H9 (cell line): ENCODE measurements at regions not wholly inside any gene's neighbourhood (a gene's known extent, or its start where the extent isn't known, plus 50 kb on each side); places are given as distances from the start of the nearest gene placed in this dataset.
"Not testable (repeated sequence)": the region's sequence is repeated elsewhere in the genome, so short reads cannot be mapped to it uniquely, and the experiment has no call there.

ENCODE experiments used
- DNase-seq: peaks from one replicate; pipeline ENCODE4 v3.0.0-alpha.2; 2017
- H2AFZ ChIP-seq: one replicate; pipeline ENCODE4 v1.6.1; 2013; ENCODE audit warnings: mild to moderate bottlenecking, low read length, control low read depth, moderate library complexity
- H2AK5ac ChIP-seq: 2 replicates; pipeline ENCODE4 v1.6.1; 2013; ENCODE audit warnings: low read length, control low read depth, mixed read lengths; ENCODE audit not compliant: insufficient read length
- H2BK120ac ChIP-seq: one replicate; pipeline ENCODE4 v1.6.1; 2013; ENCODE audit warnings: low read depth, mild to moderate bottlenecking, low read length, control low read depth, inconsistent platforms; ENCODE audit not compliant: poor library complexity, severe bottlenecking
- H2BK12ac ChIP-seq: 2 replicates; pipeline ENCODE4 v1.6.1; 2013; ENCODE audit warnings: low read length, control low read depth, mixed read lengths, low read depth; ENCODE audit not compliant: insufficient read length
- H2BK15ac ChIP-seq: 2 replicates; pipeline ENCODE4 v1.6.1; 2013; ENCODE audit warnings: low read depth, low read length, control low read depth
- H2BK20ac ChIP-seq: one replicate; pipeline ENCODE4 v1.6.1; 2013; ENCODE audit warnings: low read depth, mild to moderate bottlenecking, low read length, control low read depth, inconsistent platforms; ENCODE audit not compliant: poor library complexity, severe bottlenecking
- H2BK5ac ChIP-seq: 2 replicates; pipeline ENCODE4 v1.6.1; 2013; ENCODE audit warnings: low read length, control low read depth, mixed read lengths; ENCODE audit not compliant: insufficient read length
- H3K14ac ChIP-seq: 2 replicates; pipeline ENCODE4 v1.6.1; 2013; ENCODE audit warnings: low read length, control low read depth; ENCODE audit not compliant: insufficient read depth
- H3K18ac ChIP-seq: 2 replicates; pipeline ENCODE4 v1.6.1; 2013; ENCODE audit warnings: low read depth, mild to moderate bottlenecking, mixed read lengths, low read length, control low read depth; ENCODE audit not compliant: insufficient read length
- H3K23ac ChIP-seq: 2 replicates; pipeline ENCODE4 v1.6.1; 2013; ENCODE audit warnings: low read length, control low read depth, mixed read lengths, low read depth; ENCODE audit not compliant: insufficient read length
- H3K23me2 ChIP-seq: 2 replicates; pipeline ENCODE4 v1.6.1; 2013; ENCODE audit warnings: low read depth, mild to moderate bottlenecking, mixed read lengths, low read length, control low read depth; ENCODE audit not compliant: insufficient read length, poor library complexity, severe bottlenecking
- H3K27ac ChIP-seq: 2 replicates; pipeline ENCODE4 v1.5.1; 2013; ENCODE audit warnings: low read length, control low read depth, mixed read lengths, low read depth; ENCODE audit not compliant: insufficient read length
- H3K27me3 ChIP-seq: 2 replicates; pipeline ENCODE4 v1.6.1; 2013; ENCODE audit warnings: low read length, control low read depth, inconsistent platforms; ENCODE audit not compliant: insufficient read depth
- H3K4ac ChIP-seq: 2 replicates; pipeline ENCODE4 v1.6.1; 2013; ENCODE audit warnings: low read depth, mild to moderate bottlenecking, control low read depth, inconsistent platforms, low read length, moderate library complexity
- H3K4me1 ChIP-seq: 2 replicates; pipeline ENCODE4 v1.6.1; 2013; ENCODE audit warnings: low read length, control low read depth, inconsistent platforms; ENCODE audit not compliant: insufficient read depth
- H3K4me2 ChIP-seq: 2 replicates; pipeline ENCODE4 v1.6.1; 2013; ENCODE audit warnings: low read length, control low read depth, mixed read lengths; ENCODE audit not compliant: insufficient read length, insufficient read depth
- H3K56ac ChIP-seq: 2 replicates; pipeline ENCODE4 v1.6.1; 2013; ENCODE audit warnings: low read depth, mild to moderate bottlenecking, mixed read lengths, low read length, control low read depth; ENCODE audit not compliant: insufficient read length
- H3K79me1 ChIP-seq: 2 replicates; pipeline ENCODE4 v1.6.1; 2013; ENCODE audit warnings: low read depth, mild to moderate bottlenecking, moderate library complexity, low read length, control low read depth, inconsistent platforms; ENCODE audit not compliant: insufficient read depth, poor library complexity, severe bottlenecking
- H3K79me2 ChIP-seq: 2 replicates; pipeline ENCODE4 v1.6.1; 2013; ENCODE audit warnings: low read length, control low read depth, inconsistent platforms; ENCODE audit not compliant: insufficient read depth
- H3K9ac ChIP-seq: 2 replicates; pipeline ENCODE4 v1.6.1; 2013; ENCODE audit warnings: low read length, control low read depth, mixed read lengths; ENCODE audit not compliant: insufficient read length; ENCODE audit errors: extremely low read depth
- H3K9me3 ChIP-seq: one replicate; pipeline ENCODE4 v1.6.1; 2013; ENCODE audit warnings: low read depth, low read length, inconsistent platforms; ENCODE audit not compliant: control insufficient read depth
- H3T11ph ChIP-seq: one replicate; pipeline ENCODE4 v1.6.1; 2013; ENCODE audit warnings: mild to moderate bottlenecking, low read length, control low read depth, inconsistent platforms
- H4K20me1 ChIP-seq: one replicate; pipeline ENCODE4 v1.6.1; 2013; ENCODE audit not compliant: control insufficient read depth, insufficient read length, insufficient read depth
- H4K5ac ChIP-seq: 2 replicates; pipeline ENCODE4 v1.6.1; 2013; ENCODE audit warnings: low read depth, mild to moderate bottlenecking, mixed read lengths, low read length, control low read depth; ENCODE audit not compliant: insufficient read length
- H4K8ac ChIP-seq: replicated peaks from 2 replicates; pipeline ENCODE4 v1.6.1; 2013; ENCODE audit warnings: low read length, control low read depth, mixed read lengths, low read depth; ENCODE audit not compliant: insufficient read length
- H4K91ac ChIP-seq: 2 replicates; pipeline ENCODE4 v1.6.1; 2013; ENCODE audit warnings: low read depth, mild to moderate bottlenecking, moderate library complexity, mixed read lengths, low read length, control low read depth; ENCODE audit not compliant: insufficient read length
- H3K27ac Mint-ChIP-seq, 3 experiments: 2 replicates in 2 of 3; 3 replicates in 1 of 3; pipeline ENCODE4 v1.8.0; 2020 to 2021; ENCODE audit warnings: mixed read lengths in 3 of 3, mild to moderate bottlenecking in 1 of 3, moderate library complexity in 1 of 3
- H3K27me3 Mint-ChIP-seq: 2 replicates; pipeline ENCODE4 v1.8.0; 2021; ENCODE audit warnings: low read depth, mild to moderate bottlenecking, moderate library complexity, mixed read lengths
- H3K36me3 Mint-ChIP-seq, 3 experiments: 2 replicates in 2 of 3; 3 replicates in 1 of 3; pipeline ENCODE4 v1.8.0; 2020 to 2021; ENCODE audit warnings: low read depth in 3 of 3, mixed read lengths in 3 of 3; ENCODE audit not compliant: insufficient read depth in 1 of 3
- H3K4me1 Mint-ChIP-seq, 2 experiments: 2 replicates each; pipeline ENCODE4 v1.8.0; 2020; ENCODE audit warnings: mixed read lengths in 2 of 2
- H3K4me3 Mint-ChIP-seq, 2 experiments: 2 replicates in 1 of 2; 3 replicates in 1 of 2; pipeline ENCODE4 v1.8.0; 2020 to 2021; ENCODE audit warnings: mild to moderate bottlenecking in 2 of 2, mixed read lengths in 2 of 2, moderate library complexity in 1 of 2
- H3K9me3 Mint-ChIP-seq, 2 experiments: 2 replicates in 1 of 2; 3 replicates in 1 of 2; pipeline ENCODE4 v1.8.0; 2020; ENCODE audit warnings: mild to moderate bottlenecking in 2 of 2, mixed read lengths in 2 of 2, moderate library complexity in 1 of 2
- WGBS: extraction: QIAGEN DNeasy Blood & Tissue Kit; methylation state at CpG from one replicate; pipeline ENCODE4 v1.1.7; 2013; ENCODE audit warnings: missing lambda C conversion rate, low lambda C conversion rate, mixed read lengths; ENCODE audit not compliant: insufficient read length; ENCODE audit errors: extremely low coverage; 5-methylcytosine and 5-hydroxymethylcytosine counted together

DNA sequence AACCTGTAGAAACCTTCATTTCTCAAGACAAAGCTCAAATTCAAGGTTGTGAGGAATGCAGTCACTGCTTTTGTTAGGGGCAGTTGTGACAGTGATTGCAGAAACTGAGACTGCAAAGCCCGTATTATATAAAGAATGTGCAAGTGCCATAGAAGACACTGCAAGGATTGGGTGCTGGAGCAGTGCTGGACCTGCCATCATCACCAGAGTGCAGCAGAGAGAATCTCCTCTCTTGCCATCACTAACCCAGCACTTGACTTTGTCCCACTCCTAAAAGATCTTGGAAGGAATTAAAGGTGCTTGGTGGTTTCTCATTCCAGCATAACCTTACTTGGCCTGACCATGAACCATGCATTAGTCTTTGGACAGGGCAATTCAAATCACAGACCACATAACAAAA, 81.1 kb upstream of the VKORC1L1 start:
- H3K23me2 ChIP-seq, H4K8ac ChIP-seq, H2BK5ac ChIP-seq, H2BK20ac ChIP-seq, H3K27me3 Mint-ChIP-seq, H4K91ac ChIP-seq, H3K9ac ChIP-seq, H4K5ac ChIP-seq, H3K23ac ChIP-seq, H3K14ac ChIP-seq, H3K36me3 Mint-ChIP-seq, H3K27ac ChIP-seq, H3K27ac Mint-ChIP-seq, H3K56ac ChIP-seq, H2BK120ac ChIP-seq, DNase-seq, H3K4me2 ChIP-seq, H2BK12ac ChIP-seq, H3K4ac ChIP-seq, H3K9me3 ChIP-seq, H3K9me3 Mint-ChIP-seq, H2AFZ ChIP-seq, H3K4me1 Mint-ChIP-seq, H3K27me3 ChIP-seq, H3K79me1 ChIP-seq, H3K79me2 ChIP-seq, H2BK15ac ChIP-seq, H3K4me3 Mint-ChIP-seq, H4K20me1 ChIP-seq, H3K4me1 ChIP-seq, H3T11ph ChIP-seq, H2AK5ac ChIP-seq, H3K18ac ChIP-seq: not testable (repeated sequence)
- WGBS: no CpG with 5 or more reads among the region's 1 CpG

DNA sequence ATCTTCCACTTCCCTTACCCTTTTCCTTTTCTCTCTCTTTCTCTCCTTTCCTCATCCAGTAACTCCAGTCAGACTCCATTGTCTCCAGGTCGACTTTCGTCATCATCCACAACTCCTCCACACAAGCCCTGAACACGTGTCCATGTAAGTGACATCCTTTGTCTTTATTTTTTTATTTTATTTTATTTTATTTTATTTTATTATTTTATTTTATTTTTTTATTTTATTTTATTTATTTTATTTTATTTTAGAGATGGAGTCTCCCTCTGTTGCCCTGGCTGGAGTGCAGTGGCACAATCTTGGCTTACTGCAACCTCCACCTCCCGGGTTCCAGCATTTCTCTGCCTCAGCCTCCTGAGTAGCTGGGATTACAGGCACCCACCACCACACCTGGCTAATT, 80.1 kb upstream of the VKORC1L1 start:
- WGBS: no CpG with 5 or more reads among the region's 4 CpGs

More for the DNA sequence above, 80.1 kb upstream of the VKORC1L1 start:
- not testable (repeated sequence) for H3K23ac ChIP-seq, H3K18ac ChIP-seq, H3K4me1 Mint-ChIP-seq, DNase-seq, H3K27ac ChIP-seq, H3K79me1 ChIP-seq, H4K8ac ChIP-seq, H3K14ac ChIP-seq, H3K27me3 Mint-ChIP-seq, H4K5ac ChIP-seq, H3K36me3 Mint-ChIP-seq, H3K23me2 ChIP-seq, H3K79me2 ChIP-seq, H4K20me1 ChIP-seq, H3K27ac Mint-ChIP-seq, H2AFZ ChIP-seq, H3T11ph ChIP-seq, H2BK20ac ChIP-seq, H3K27me3 ChIP-seq, H3K9ac ChIP-seq, H2BK120ac ChIP-seq, H4K91ac ChIP-seq, H3K4ac ChIP-seq, H3K4me1 ChIP-seq, H3K4me2 ChIP-seq, H3K4me3 Mint-ChIP-seq, H3K9me3 ChIP-seq, H3K56ac ChIP-seq, H2BK15ac ChIP-seq, H3K9me3 Mint-ChIP-seq, H2AK5ac ChIP-seq, H2BK5ac ChIP-seq, H2BK12ac ChIP-seq
